Stimulated activated CD4-positive, alpha-beta T cell treated with anti-CD3 and anti-CD28 coated beads, Interleukin-12 subunit alpha, Interleukin-12 subunit beta, amount 100 ng/mL, for 48 hours (primary cell): ENCODE measurements at regions not wholly inside any gene's neighbourhood (a gene's known extent, or its start where the extent isn't known, plus 50 kb on each side); places are given as distances from the start of the nearest gene placed in this dataset.

Experiments used
- DNase-seq, 3 donors: peaks; one replicate each; pipeline ENCODE4 v3.0.0-alpha.2; 2020; ENCODE audit warnings: low read depth in 2 of 3, low spot score in 1 of 3

GRCh38 chrX:134747006-134747405 lies 50.0 kb downstream of the PABIR2 start:
- no peak for DNase-seq

GRCh38 chrX:134746410-134746785 lies 50.6 kb downstream of the PABIR2 start:
- DNase-seq = no peak

GRCh38 chrX:134745636-134746409 lies 51.2 kb downstream of the PABIR2 start:
- DNase-seq = no peak

- no peak for DNase-seq
These were observed 53.9 kb downstream of the PABIR2 start for GRCh38 chrX:134743091-134743490.

GRCh38 chrX:134742573-134742972 lies 54.4 kb downstream of the PABIR2 start:
- no peak for DNase-seq

GRCh38 chrX:134741746-134742145 lies 55.3 kb downstream of the PABIR2 start:
- DNase-seq = no peak

- no peak for DNase-seq
These were observed 57.8 kb downstream of the PABIR2 start for GRCh38 chrX:134738986-134739740.

GRCh38 chrX:134738445-134738844 lies 58.6 kb downstream of the PABIR2 start:
- no peak for DNase-seq

GRCh38 chrX:134737721-134738369 lies 59.2 kb downstream of the PABIR2 start:
- DNase-seq = no peak

GRCh38 chrX:134737061-134737460 lies 59.9 kb downstream of the PABIR2 start:
- DNase-seq = no peak

- no peak for DNase-seq
These were observed 60.6 kb downstream of the PABIR2 start for GRCh38 chrX:134736356-134736755.

GRCh38 chrX:134735015-134735414 lies 62.0 kb downstream of the PABIR2 start:
- DNase-seq = no peak

GRCh38 chrX:134734466-134734952 lies 62.5 kb downstream of the PABIR2 start:
- DNase-seq = no peak

- DNase-seq = no peak
These were observed 63.4 kb downstream of the PABIR2 start for GRCh38 chrX:134733591-134733990.

GRCh38 chrX:134732676-134733075 lies 64.3 kb downstream of the PABIR2 start:
- DNase-seq = no peak

GRCh38 chrX:134732152-134732551 lies 64.9 kb downstream of the PABIR2 start:
- DNase-seq = no peak

GRCh38 chrX:134727363-134727762 lies 69.1 kb upstream of the PLAC1 start:
- no peak for DNase-seq

- DNase-seq = no peak
These were observed 66.9 kb upstream of the PLAC1 start for GRCh38 chrX:134725103-134725690.

GRCh38 chrX:134721766-134722532 lies 63.7 kb upstream of the PLAC1 start:
- no peak for DNase-seq

- peak in 2 of 3 donors; percentile 9 to 21 for DNase-seq
These were observed 60.7 kb upstream of the PLAC1 start for GRCh38 chrX:134718966-134719317.
